ENCODE measurements at regions not wholly inside any gene's neighbourhood (a gene's known extent, or its start where the extent isn't known, plus 50 kb on each side); places are given as distances from the start of the nearest gene placed in this dataset.

DNA sequence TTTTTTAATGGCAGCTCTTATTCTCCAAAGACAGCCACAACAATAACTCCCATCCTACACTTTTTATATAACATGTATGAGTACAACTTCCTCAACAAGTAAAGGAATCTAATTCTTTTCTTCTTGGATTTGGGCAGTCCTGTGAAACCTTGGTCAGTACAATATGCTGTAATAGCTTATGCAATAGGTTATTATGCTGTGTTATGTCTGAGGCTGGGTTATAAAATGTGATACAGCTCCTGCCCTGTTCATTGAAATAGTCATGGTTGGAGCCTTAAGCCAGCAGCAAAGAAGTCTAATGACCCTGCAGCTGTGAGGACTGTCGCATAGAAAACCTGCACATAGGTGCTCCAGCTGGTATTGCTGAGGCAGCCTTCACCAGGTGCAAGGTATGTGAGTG is 215.8 kb upstream of the RASGEF1B start:
- no peak for FAIRE-seq
- Histone ChIP-seq H3K27me3 (ENCODE audit: control insufficient read depth in 3 of 3, insufficient read depth in 3 of 3, low read length in 3 of 3) (no peaks in the 10 kb centered on the region), H3K4me3 (ENCODE audit: low read depth in 1 of 3, low read length in 3 of 3) (no peak overlapping the region), H3K36me3 (ENCODE audit: control insufficient read depth in 3 of 3, insufficient read depth in 2 of 3, low read depth in 1 of 3, low read length in 3 of 3) (no peaks in the 10 kb centered on the region), H3K9me3 (ENCODE audit: control insufficient read depth in 2 of 2, insufficient read depth in 1 of 2, low read depth in 1 of 2, low read length in 1 of 2) (no peaks in the 10 kb centered on the region), H3K4me1 (ENCODE audit: control insufficient read depth in 3 of 3, insufficient read depth in 2 of 3, low read depth in 1 of 3, low read length in 2 of 3) (peaks cover 0 to 2% (median 0%) of the 10 kb centered on the region in 3 donors), H3K27ac (ENCODE audit: low read depth in 1 of 3, low read length in 2 of 3) (no peak overlapping the region)
- WGBS, 3 donors: 62 to 86% (median 71%) methylated on average over 1 of the region's 1 CpG
- DNase-seq: peak; percentile 15 to 38

DNA sequence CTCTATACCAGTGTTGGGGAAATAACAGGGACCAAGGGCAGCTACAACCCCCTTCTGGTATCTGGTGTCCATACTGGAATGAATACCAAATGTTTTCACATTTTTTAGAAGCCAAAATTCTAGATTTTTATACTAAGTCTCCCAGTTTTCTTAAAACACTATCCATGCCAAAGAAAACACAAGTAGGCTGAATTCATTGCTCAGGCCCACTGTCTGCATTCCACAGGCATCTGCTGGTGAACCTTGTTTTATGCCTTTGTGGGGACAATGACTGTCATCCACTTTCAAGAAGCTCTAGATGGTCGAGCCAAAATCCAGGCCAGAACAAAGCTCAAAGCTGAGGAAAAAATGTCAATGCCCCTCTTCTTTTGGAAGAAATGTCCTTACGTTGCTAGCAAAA is 213.4 kb upstream of the RASGEF1B start:
- no peak overlapping the region for H3K4me3 ChIP-seq (ENCODE audit: low read depth in 1 of 3, low read length in 3 of 3)
- DNase-seq (no peak), FAIRE-seq (no peak)
- no peak overlapping the region for H3K27ac ChIP-seq (ENCODE audit: low read depth in 1 of 3, low read length in 2 of 3)
- WGBS, 3 donors: 83 to 93% (median 90%) methylated on average over 2 of the region's 2 CpGs
- no peaks in the 10 kb centered on the region for H3K27me3 ChIP-seq (ENCODE audit: control insufficient read depth in 3 of 3, insufficient read depth in 3 of 3, low read length in 3 of 3)
- H3K4me1 ChIP-seq (ENCODE audit: control insufficient read depth in 3 of 3, insufficient read depth in 2 of 3, low read depth in 1 of 3, low read length in 2 of 3): peaks cover 0 to 2% (median 0%) of the 10 kb centered on the region in 3 donors
- no peaks in the 10 kb centered on the region for H3K36me3 ChIP-seq (ENCODE audit: control insufficient read depth in 3 of 3, insufficient read depth in 2 of 3, low read depth in 1 of 3, low read length in 3 of 3)
- H3K9me3 ChIP-seq (ENCODE audit: control insufficient read depth in 2 of 2, insufficient read depth in 1 of 2, low read depth in 1 of 2, low read length in 1 of 2): no peaks in the 10 kb centered on the region

DNA sequence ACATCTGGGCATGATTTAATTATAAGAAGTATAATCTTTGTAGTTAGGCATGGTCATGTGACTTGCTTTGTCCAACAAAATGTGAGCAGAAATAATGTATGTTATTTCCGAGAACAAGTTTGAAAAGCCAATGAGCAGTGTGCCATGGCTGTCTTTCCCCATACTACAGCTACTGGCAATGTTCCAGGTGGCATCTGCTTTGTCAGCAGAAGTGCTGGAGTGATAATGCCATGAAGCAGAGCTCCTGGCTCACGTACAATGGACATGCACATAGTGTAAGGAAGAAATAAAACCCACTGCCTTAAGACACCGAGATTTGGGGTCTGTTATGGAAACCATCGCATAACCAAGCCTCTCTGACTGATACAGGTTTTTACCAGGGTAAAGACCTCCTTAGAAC is 212.6 kb upstream of the RASGEF1B start:
- DNase-seq (peak; percentile 31 to 49), FAIRE-seq (no peak)
- no peak overlapping the region for H3K4me3 ChIP-seq (ENCODE audit: low read depth in 1 of 3, low read length in 3 of 3)
- peaks cover 0 to 2% (median 0%) of the 10 kb centered on the region in 3 donors for H3K4me1 ChIP-seq (ENCODE audit: control insufficient read depth in 3 of 3, insufficient read depth in 2 of 3, low read depth in 1 of 3, low read length in 2 of 3)
- H3K27me3 ChIP-seq (ENCODE audit: control insufficient read depth in 3 of 3, insufficient read depth in 3 of 3, low read length in 3 of 3): no peaks in the 10 kb centered on the region
- H3K27ac ChIP-seq (ENCODE audit: low read depth in 1 of 3, low read length in 2 of 3): no peak overlapping the region
- H3K9me3 ChIP-seq (ENCODE audit: control insufficient read depth in 2 of 2, insufficient read depth in 1 of 2, low read depth in 1 of 2, low read length in 1 of 2): no peaks in the 10 kb centered on the region
- 85 to 93% (median 93%) methylated on average over 4 of the region's 4 CpGs for WGBS, 3 donors
- no peaks in the 10 kb centered on the region for H3K36me3 ChIP-seq (ENCODE audit: control insufficient read depth in 3 of 3, insufficient read depth in 2 of 3, low read depth in 1 of 3, low read length in 3 of 3)

DNA sequence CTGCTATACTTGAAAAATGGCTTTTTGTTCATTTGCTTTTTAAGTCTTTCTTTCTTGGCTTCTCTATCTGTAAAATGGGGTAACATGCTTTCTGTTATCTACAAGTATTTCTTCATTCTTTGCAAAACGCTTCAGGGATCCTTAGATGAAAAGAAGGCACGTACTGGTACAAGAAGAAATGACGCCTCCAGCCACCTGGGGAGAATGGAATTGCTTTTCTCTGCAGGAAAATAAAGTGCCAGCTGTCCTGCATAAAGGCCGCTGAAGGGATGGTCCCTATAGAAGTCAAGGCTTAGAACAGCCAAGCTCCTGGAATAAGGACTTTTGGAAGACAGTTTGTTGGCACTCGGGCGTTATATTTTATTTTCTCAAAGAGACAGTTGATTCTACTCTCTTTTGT is 210.8 kb upstream of the RASGEF1B start:
- FAIRE-seq: no peak
- no peak overlapping the region for H3K4me3 ChIP-seq (ENCODE audit: low read depth in 1 of 3, low read length in 3 of 3)
- DNase-seq: no peak
- no peaks in the 10 kb centered on the region for H3K9me3 ChIP-seq (ENCODE audit: control insufficient read depth in 2 of 2, insufficient read depth in 1 of 2, low read depth in 1 of 2, low read length in 1 of 2)
- WGBS, 3 donors: 89 to 94% (median 92%) methylated on average over 6 of the region's 6 CpGs
- H3K4me1 ChIP-seq (ENCODE audit: control insufficient read depth in 3 of 3, insufficient read depth in 2 of 3, low read depth in 1 of 3, low read length in 2 of 3): no peaks in the 10 kb centered on the region
- no peaks in the 10 kb centered on the region for H3K27me3 ChIP-seq (ENCODE audit: control insufficient read depth in 3 of 3, insufficient read depth in 3 of 3, low read length in 3 of 3)
- H3K36me3 ChIP-seq (ENCODE audit: control insufficient read depth in 3 of 3, insufficient read depth in 2 of 3, low read depth in 1 of 3, low read length in 3 of 3): no peaks in the 10 kb centered on the region
- no peak overlapping the region for H3K27ac ChIP-seq (ENCODE audit: low read depth in 1 of 3, low read length in 2 of 3)

DNA sequence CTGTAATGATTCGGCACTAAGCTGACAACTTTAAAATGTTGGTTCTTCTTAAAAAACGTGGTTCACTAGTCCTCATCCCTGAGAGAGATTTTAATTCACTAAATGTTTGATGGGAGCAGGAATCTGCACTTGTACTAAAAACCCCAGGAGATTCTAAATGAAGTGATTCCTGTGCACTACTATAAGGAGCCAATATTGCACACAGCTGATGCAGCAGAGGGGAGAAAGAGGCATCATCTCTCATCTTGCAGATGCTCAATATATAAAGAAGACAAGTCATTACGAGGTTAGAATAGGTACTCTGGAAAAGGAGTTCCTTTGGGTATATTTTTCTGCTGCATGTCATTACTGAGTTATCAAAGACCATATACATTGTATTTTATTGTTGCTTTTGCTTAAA is 207.6 kb upstream of the RASGEF1B start:
- Histone ChIP-seq H3K4me3 (ENCODE audit: low read depth in 1 of 3, low read length in 3 of 3) (no peak overlapping the region), H3K36me3 (ENCODE audit: control insufficient read depth in 3 of 3, insufficient read depth in 2 of 3, low read depth in 1 of 3, low read length in 3 of 3) (no peaks in the 10 kb centered on the region), H3K27ac (ENCODE audit: low read depth in 1 of 3, low read length in 2 of 3) (no peak overlapping the region), H3K9me3 (ENCODE audit: control insufficient read depth in 2 of 2, insufficient read depth in 1 of 2, low read depth in 1 of 2, low read length in 1 of 2) (no peaks in the 10 kb centered on the region), H3K27me3 (ENCODE audit: control insufficient read depth in 3 of 3, insufficient read depth in 3 of 3, low read length in 3 of 3) (no peaks in the 10 kb centered on the region), H3K4me1 (ENCODE audit: control insufficient read depth in 3 of 3, insufficient read depth in 2 of 3, low read depth in 1 of 3, low read length in 2 of 3) (peaks cover 0 to 2% (median 0%) of the 10 kb centered on the region in 3 donors)
- WGBS, 3 donors: 86 to 92% (median 87%) methylated on average over 3 of the region's 3 CpGs
- FAIRE-seq: no peak
- no peak for DNase-seq

DNA sequence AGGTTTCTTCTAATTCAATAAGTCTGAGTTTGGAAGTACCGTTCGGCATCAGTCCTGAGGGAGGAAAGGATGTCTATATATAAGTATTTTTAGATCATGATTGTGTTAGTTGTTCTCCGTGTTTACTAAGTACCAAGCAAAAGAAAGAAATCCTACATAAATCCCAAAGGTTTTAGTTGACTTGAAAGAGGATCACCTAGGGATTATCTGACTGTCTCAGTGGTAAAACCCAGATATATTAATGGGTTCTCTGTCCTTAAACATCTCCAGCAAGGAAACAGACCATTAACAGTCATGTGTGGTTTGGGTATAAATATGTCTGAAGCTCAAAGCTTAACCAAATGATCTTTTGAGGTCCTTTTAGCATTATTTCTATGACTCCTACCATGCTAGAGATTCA is 207.1 kb upstream of the RASGEF1B start:
- DNase-seq: no peak
- Histone ChIP-seq H3K27me3 (ENCODE audit: control insufficient read depth in 3 of 3, insufficient read depth in 3 of 3, low read length in 3 of 3) (no peaks in the 10 kb centered on the region), H3K4me3 (ENCODE audit: low read depth in 1 of 3, low read length in 3 of 3) (no peak overlapping the region), H3K36me3 (ENCODE audit: control insufficient read depth in 3 of 3, insufficient read depth in 2 of 3, low read depth in 1 of 3, low read length in 3 of 3) (no peaks in the 10 kb centered on the region), H3K9me3 (ENCODE audit: control insufficient read depth in 2 of 2, insufficient read depth in 1 of 2, low read depth in 1 of 2, low read length in 1 of 2) (no peaks in the 10 kb centered on the region), H3K4me1 (ENCODE audit: control insufficient read depth in 3 of 3, insufficient read depth in 2 of 3, low read depth in 1 of 3, low read length in 2 of 3) (peaks cover 0 to 2% (median 0%) of the 10 kb centered on the region in 3 donors), H3K27ac (ENCODE audit: low read depth in 1 of 3, low read length in 2 of 3) (no peak overlapping the region)
- 85 to 93% (median 87%) methylated on average over 3 of the region's 3 CpGs for WGBS, 3 donors
- FAIRE-seq: no peak

DNA sequence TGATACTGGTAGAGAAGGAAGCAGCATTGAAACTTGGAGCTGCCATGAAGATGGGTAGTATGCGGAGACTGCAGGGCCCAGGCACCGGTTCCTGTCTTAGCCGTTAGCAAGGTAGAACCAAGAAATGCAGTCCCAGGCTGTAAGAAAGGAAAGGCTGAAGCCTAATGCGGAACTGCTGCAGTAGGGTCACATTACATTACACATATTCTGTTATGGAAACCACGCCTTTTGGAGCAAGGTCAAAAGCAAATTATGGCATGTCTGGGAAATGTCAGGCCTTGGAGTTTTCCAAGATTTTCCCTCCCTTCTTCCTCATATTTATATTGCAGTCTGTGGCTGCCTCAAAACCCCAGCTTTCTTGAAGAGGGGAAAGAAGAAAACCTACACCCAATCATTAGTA is 204.8 kb upstream of the RASGEF1B start:
- Histone ChIP-seq H3K27ac (ENCODE audit: low read depth in 1 of 3, low read length in 2 of 3) (peak overlapping the region in 1 of 3 donors; percentile 7), H3K4me1 (ENCODE audit: control insufficient read depth in 3 of 3, insufficient read depth in 2 of 3, low read depth in 1 of 3, low read length in 2 of 3) (peaks cover 0 to 2% (median 0%) of the 10 kb centered on the region in 3 donors), H3K9me3 (ENCODE audit: control insufficient read depth in 2 of 2, insufficient read depth in 1 of 2, low read depth in 1 of 2, low read length in 1 of 2) (no peaks in the 10 kb centered on the region), H3K36me3 (ENCODE audit: control insufficient read depth in 3 of 3, insufficient read depth in 2 of 3, low read depth in 1 of 3, low read length in 3 of 3) (no peaks in the 10 kb centered on the region), H3K27me3 (ENCODE audit: control insufficient read depth in 3 of 3, insufficient read depth in 3 of 3, low read length in 3 of 3) (no peaks in the 10 kb centered on the region), H3K4me3 (ENCODE audit: low read depth in 1 of 3, low read length in 3 of 3) (no peak overlapping the region)
- FAIRE-seq (no peak), DNase-seq (no peak)
- 69 to 86% (median 85%) methylated on average over 5 of the region's 5 CpGs for WGBS, 3 donors

DNA sequence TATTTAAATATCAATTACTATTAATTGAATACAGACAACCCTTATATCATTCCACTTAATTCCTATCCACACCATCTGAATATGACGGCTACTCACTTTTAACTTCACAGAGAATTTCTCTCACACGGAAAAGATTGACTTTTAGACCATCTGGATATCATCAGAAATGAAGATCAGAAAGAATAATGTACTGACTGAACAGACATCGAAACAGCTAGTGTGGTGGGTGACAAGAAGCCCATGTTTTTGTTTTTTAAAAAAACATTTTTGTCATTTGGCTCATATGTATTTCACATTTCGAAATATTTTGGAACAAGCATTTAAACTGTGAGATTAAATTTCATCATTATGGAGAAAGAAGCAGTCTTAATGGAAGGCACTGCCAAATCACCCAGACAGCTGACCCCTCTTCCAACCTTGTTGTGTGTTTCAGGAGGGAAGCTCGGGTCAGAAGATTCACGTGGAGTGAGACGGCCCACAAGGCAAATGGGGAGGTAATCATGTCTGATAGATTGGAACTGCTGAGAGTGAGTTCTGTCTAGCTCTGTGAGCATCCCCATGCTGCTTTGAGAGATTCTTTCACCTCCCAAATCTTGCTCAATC is 204.2 kb upstream of the RASGEF1B start:
- WGBS, 3 donors: 66 to 93% (median 78%) methylated on average over 7 of the region's 7 CpGs
- Histone ChIP-seq H3K4me3 (ENCODE audit: low read depth in 1 of 3, low read length in 3 of 3) (no peak overlapping the region), H3K27me3 (ENCODE audit: control insufficient read depth in 3 of 3, insufficient read depth in 3 of 3, low read length in 3 of 3) (no peaks in the 10 kb centered on the region), H3K4me1 (ENCODE audit: control insufficient read depth in 3 of 3, insufficient read depth in 2 of 3, low read depth in 1 of 3, low read length in 2 of 3) (peaks cover 0 to 2% (median 0%) of the 10 kb centered on the region in 3 donors), H3K9me3 (ENCODE audit: control insufficient read depth in 2 of 2, insufficient read depth in 1 of 2, low read depth in 1 of 2, low read length in 1 of 2) (no peaks in the 10 kb centered on the region), H3K36me3 (ENCODE audit: control insufficient read depth in 3 of 3, insufficient read depth in 2 of 3, low read depth in 1 of 3, low read length in 3 of 3) (no peaks in the 10 kb centered on the region), H3K27ac (ENCODE audit: low read depth in 1 of 3, low read length in 2 of 3) (peak overlapping the region in 1 of 3 donors; percentile 26)
- no peak for DNase-seq
- FAIRE-seq: no peak

DNA sequence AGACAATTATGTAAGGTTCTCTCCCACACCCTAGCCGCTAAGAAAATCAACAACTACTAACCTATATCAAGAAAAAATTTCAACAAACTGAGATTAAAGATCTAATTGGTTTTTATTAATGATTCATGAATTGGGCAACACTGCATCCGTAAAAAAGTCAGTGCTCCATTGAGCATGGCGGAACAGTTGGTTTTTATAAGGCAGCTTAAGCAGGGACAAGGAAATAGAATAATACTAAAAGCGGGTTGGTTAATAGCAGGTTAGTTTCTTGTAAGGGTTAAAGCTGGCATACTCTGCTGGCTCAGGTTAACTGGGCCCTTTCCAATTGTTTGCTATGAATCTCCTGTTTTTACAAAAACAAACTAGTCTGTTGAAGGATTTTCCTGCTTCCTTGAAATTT is 202.3 kb upstream of the RASGEF1B start:
- FAIRE-seq (no peak), DNase-seq (no peak)
- Histone ChIP-seq H3K27ac (ENCODE audit: low read depth in 1 of 3, low read length in 2 of 3) (no peak overlapping the region), H3K4me3 (ENCODE audit: low read depth in 1 of 3, low read length in 3 of 3) (no peak overlapping the region), H3K9me3 (ENCODE audit: control insufficient read depth in 2 of 2, insufficient read depth in 1 of 2, low read depth in 1 of 2, low read length in 1 of 2) (no peaks in the 10 kb centered on the region), H3K36me3 (ENCODE audit: control insufficient read depth in 3 of 3, insufficient read depth in 2 of 3, low read depth in 1 of 3, low read length in 3 of 3) (no peaks in the 10 kb centered on the region), H3K4me1 (ENCODE audit: control insufficient read depth in 3 of 3, insufficient read depth in 2 of 3, low read depth in 1 of 3, low read length in 2 of 3) (peaks cover 0 to 2% (median 0%) of the 10 kb centered on the region in 3 donors), H3K27me3 (ENCODE audit: control insufficient read depth in 3 of 3, insufficient read depth in 3 of 3, low read length in 3 of 3) (no peaks in the 10 kb centered on the region)
- 61 to 68% (median 66%) methylated on average over 4 of the region's 4 CpGs for WGBS, 3 donors

All from small intestine (tissue), 7 donors.